ENCODE measurements at regions not wholly inside any gene's neighbourhood (a gene's known extent, or its start where the extent isn't known, plus 50 kb on each side); places are given as distances from the start of the nearest gene placed in this dataset.

GRCh38 chr15:70423267-70423666 lies 325.6 kb upstream of the TLE3 start:
- TF ChIP-seq PAX5 (IDR thresholded peaks at IDR 0.05; ENCODE audit: insufficient read depth, low read length, severe bottlenecking) (no peak), TAF1 (IDR thresholded peaks at IDR 0.05; ENCODE audit: low read depth, low read length) (no peak), POLR2A (IDR thresholded peaks at IDR 0.05; ENCODE audit: low read depth, low read length) (no peak), SPI1 (IDR thresholded peaks at IDR 0.05; ENCODE audit: low read depth, low read length) (no peak), POLR2AphosphoS5 (IDR thresholded peaks at IDR 0.05; ENCODE audit: low read depth, low read length) (no peak), POU2F2 (IDR thresholded peaks at IDR 0.05; ENCODE audit: low read depth, low read length) (no peak)
- FAIRE-seq: no peak
- no peak for DNase-seq (ENCODE audit: insufficient read length, low spot score)

GRCh38 chr15:70422342-70422741 lies 324.6 kb upstream of the TLE3 start:
- FAIRE-seq (no peak), DNase-seq (ENCODE audit: insufficient read length, low spot score) (no peak)
- TF ChIP-seq TAF1 (IDR thresholded peaks at IDR 0.05; ENCODE audit: low read depth, low read length) (no peak), SPI1 (IDR thresholded peaks at IDR 0.05; ENCODE audit: low read depth, low read length) (no peak), PAX5 (IDR thresholded peaks at IDR 0.05; ENCODE audit: insufficient read depth, low read length, severe bottlenecking) (no peak), POLR2A (IDR thresholded peaks at IDR 0.05; ENCODE audit: low read depth, low read length) (no peak), POLR2AphosphoS5 (IDR thresholded peaks at IDR 0.05; ENCODE audit: low read depth, low read length) (no peak), POU2F2 (IDR thresholded peaks at IDR 0.05; ENCODE audit: low read depth, low read length) (no peak)

DNA sequence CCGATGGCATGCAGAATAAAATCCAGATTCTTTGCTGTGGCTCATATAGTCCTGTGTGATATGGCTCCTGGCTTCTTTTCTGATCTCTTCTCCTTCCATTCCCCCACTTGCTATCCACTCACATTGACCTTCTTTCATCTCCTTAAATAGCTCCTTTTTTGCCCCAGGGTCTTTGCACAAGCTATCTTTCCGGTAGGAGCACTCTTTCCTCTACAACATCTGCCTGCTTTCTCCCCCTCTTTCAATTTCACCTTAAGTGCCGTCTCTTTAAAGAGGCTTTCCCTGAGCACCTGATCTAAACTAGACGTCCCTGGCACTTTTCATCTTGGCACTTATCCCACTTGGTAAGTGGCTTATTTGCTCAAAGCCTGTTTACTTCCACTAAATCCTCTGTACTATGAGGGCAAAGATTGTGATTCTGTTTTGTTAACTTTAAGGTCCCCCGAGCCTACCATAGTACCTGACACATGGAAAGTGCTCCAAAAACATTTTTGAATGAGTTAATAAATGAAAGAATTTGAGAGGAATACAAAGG lies 323.3 kb upstream of the TLE3 start:
- TF ChIP-seq POLR2AphosphoS5 (IDR thresholded peaks at IDR 0.05; ENCODE audit: low read depth, low read length) (no peak), POLR2A (IDR thresholded peaks at IDR 0.05; ENCODE audit: low read depth, low read length) (no peak), TAF1 (IDR thresholded peaks at IDR 0.05; ENCODE audit: low read depth, low read length) (no peak), PAX5 (IDR thresholded peaks at IDR 0.05; ENCODE audit: insufficient read depth, low read length, severe bottlenecking) (no peak), SPI1 (IDR thresholded peaks at IDR 0.05; ENCODE audit: low read depth, low read length) (no peak), POU2F2 (IDR thresholded peaks at IDR 0.05; ENCODE audit: low read depth, low read length) (no peak)
- FAIRE-seq (no peak), DNase-seq (ENCODE audit: insufficient read length, low spot score) (no peak)

- TF ChIP-seq POLR2AphosphoS5 (IDR thresholded peaks at IDR 0.05; ENCODE audit: low read depth, low read length) (no peak), PAX5 (IDR thresholded peaks at IDR 0.05; ENCODE audit: insufficient read depth, low read length, severe bottlenecking) (no peak), SPI1 (IDR thresholded peaks at IDR 0.05; ENCODE audit: low read depth, low read length) (no peak), POLR2A (IDR thresholded peaks at IDR 0.05; ENCODE audit: low read depth, low read length) (no peak), POU2F2 (IDR thresholded peaks at IDR 0.05; ENCODE audit: low read depth, low read length) (no peak), TAF1 (IDR thresholded peaks at IDR 0.05; ENCODE audit: low read depth, low read length) (no peak)
- no peak for FAIRE-seq
- DNase-seq (ENCODE audit: insufficient read length, low spot score): no peak
These were observed 322.6 kb upstream of the TLE3 start for GRCh38 chr15:70420086-70420947.

GRCh38 chr15:70418943-70419342 lies 321.2 kb upstream of the TLE3 start:
- TF ChIP-seq POLR2AphosphoS5 (IDR thresholded peaks at IDR 0.05; ENCODE audit: low read depth, low read length): no peak
- no peak for DNase-seq (ENCODE audit: insufficient read length, low spot score)
- no peak for FAIRE-seq

DNA sequence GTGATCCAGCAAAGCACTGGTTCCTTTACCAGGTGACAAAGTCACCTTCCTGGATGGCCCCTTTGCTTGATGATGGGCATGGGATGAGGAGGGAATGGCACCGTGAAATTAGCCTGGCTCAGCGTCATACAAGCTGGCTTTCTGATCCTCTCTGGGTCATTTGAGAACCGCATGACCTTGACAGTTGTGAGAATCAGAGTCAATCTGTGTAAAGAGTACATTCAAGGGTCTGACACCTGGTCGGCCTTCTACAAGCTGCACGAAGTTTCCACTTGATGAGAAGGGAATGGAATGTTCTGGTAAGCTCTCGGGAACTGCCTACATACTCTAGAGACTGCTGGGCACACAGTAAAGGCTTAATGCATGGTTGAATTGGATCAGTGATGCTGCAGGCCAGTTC lies 319.8 kb upstream of the TLE3 start:
- DNase-seq (ENCODE audit: insufficient read length, low spot score): no peak
- TF ChIP-seq POU2F2 (IDR thresholded peaks at IDR 0.05; ENCODE audit: low read depth, low read length) (no peak), TAF1 (IDR thresholded peaks at IDR 0.05; ENCODE audit: low read depth, low read length) (no peak), SPI1 (IDR thresholded peaks at IDR 0.05; ENCODE audit: low read depth, low read length) (no peak), PAX5 (IDR thresholded peaks at IDR 0.05; ENCODE audit: insufficient read depth, low read length, severe bottlenecking) (no peak), POLR2AphosphoS5 (IDR thresholded peaks at IDR 0.05; ENCODE audit: low read depth, low read length) (no peak), POLR2A (IDR thresholded peaks at IDR 0.05; ENCODE audit: low read depth, low read length) (no peak)
- FAIRE-seq: no peak

- no peak for FAIRE-seq
- no peak for DNase-seq (ENCODE audit: insufficient read length, low spot score)
- TF ChIP-seq POLR2A (IDR thresholded peaks at IDR 0.05; ENCODE audit: low read depth, low read length) (no peak), POU2F2 (IDR thresholded peaks at IDR 0.05; ENCODE audit: low read depth, low read length) (no peak), SPI1 (IDR thresholded peaks at IDR 0.05; ENCODE audit: low read depth, low read length) (no peak), TAF1 (IDR thresholded peaks at IDR 0.05; ENCODE audit: low read depth, low read length) (no peak), POLR2AphosphoS5 (IDR thresholded peaks at IDR 0.05; ENCODE audit: low read depth, low read length) (no peak), PAX5 (IDR thresholded peaks at IDR 0.05; ENCODE audit: insufficient read depth, low read length, severe bottlenecking) (no peak)
These were observed 319.1 kb upstream of the TLE3 start for GRCh38 chr15:70416829-70417228.

GRCh38 chr15:70415398-70415797 lies 317.7 kb upstream of the TLE3 start:
- TF ChIP-seq SPI1 (IDR thresholded peaks at IDR 0.05; ENCODE audit: low read depth, low read length): no peak
- DNase-seq (ENCODE audit: insufficient read length, low spot score) (no peak), FAIRE-seq (no peak)

DNA sequence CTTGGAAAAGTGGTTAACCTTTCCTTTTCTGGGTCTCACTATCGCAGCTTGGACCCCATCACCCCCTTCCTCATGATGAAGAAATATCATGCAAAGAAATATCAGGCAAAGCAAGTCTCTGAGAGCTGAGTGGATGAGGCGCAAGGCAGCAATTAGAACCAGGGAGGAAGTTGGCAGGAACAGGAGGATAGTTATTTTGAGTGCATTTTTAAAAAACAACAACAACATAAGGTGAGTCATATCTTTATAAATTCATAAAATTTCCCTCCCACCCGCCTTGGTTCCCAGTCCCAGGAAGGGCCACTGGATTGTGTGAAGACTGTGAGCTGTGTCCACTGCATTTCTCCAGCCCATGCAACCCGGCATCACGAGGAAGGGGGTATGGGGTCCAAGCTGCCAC lies 316.9 kb upstream of the TLE3 start:
- DNase-seq (ENCODE audit: insufficient read length, low spot score) (no peak), FAIRE-seq (no peak)
- TF ChIP-seq POU2F2 (IDR thresholded peaks at IDR 0.05; ENCODE audit: low read depth, low read length): no peak
- no peak for TF ChIP-seq POLR2AphosphoS5 (IDR thresholded peaks at IDR 0.05; ENCODE audit: low read depth, low read length)
- TF ChIP-seq PAX5 (IDR thresholded peaks at IDR 0.05; ENCODE audit: insufficient read depth, low read length, severe bottlenecking): no peak
- no peak for TF ChIP-seq TAF1 (IDR thresholded peaks at IDR 0.05; ENCODE audit: low read depth, low read length)
- TF ChIP-seq POLR2A (IDR thresholded peaks at IDR 0.05; ENCODE audit: low read depth, low read length): no peak

DNA sequence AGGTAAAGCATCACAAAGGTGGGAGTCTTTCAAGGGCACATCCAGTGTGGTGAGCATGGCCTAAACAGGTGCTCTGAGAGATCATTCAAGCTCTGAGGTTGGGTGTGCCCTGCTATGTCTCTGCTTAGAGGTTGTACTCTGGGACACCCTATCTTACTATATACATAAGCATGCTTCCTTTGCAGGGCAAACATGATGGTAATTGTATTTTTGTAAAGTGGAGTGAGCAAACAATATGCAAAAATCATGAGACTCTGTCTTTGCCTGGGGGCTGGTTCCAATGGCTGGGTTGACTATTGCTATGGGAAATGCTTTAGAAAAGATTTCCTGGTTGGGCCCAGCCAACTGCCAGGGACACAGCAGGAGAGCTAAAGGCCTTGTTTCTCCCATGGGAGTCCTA lies 315.1 kb upstream of the TLE3 start:
- DNase-seq (ENCODE audit: insufficient read length, low spot score): no peak
- FAIRE-seq: no peak
- no peak for TF ChIP-seq TAF1 (IDR thresholded peaks at IDR 0.05; ENCODE audit: low read depth, low read length)

Measured in GM12891 (cell line).